HK-2 (cell line): ENCODE measurements at regions not wholly inside any gene's neighbourhood (a gene's known extent, or its start where the extent isn't known, plus 50 kb on each side); places are given as distances from the start of the nearest gene placed in this dataset.
A peak's percentile ranks its signal among the peaks of the same experiment; 100 is the strongest.
"Not testable (repeated sequence)": the region's sequence is repeated elsewhere in the genome, so short reads cannot be mapped to it uniquely, and the experiment has no call there.

Experiments
- DNase-seq: peaks from one replicate; pipeline ENCODE4 v3.0.0-alpha.2; 2018; ENCODE audit not compliant: unreplicated experiment

DNA sequence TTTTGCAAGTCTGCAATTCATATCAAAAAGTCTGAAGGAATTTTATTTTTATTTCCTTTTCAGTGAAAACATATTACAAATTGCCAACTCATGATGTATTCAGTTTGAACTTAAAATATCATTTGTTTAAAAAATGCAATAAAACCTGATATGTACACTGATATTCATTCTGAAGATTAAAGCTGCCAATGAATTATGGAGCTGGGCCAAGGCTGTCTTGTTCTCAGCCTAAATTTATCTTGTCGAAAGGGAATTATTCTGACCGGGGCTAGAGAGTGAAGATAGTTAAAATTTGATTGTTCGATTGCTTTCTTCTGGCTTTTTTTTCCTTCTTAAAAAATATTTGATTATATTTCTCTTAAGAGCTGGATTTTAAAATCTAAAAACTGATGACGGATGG lies 54.0 kb upstream of the RBFOX1 start:
- no peak for DNase-seq

- no peak for DNase-seq
Measured at GRCh38 chr16:7272567-7273158, 60.0 kb upstream of the RBFOX1 start.

DNA sequence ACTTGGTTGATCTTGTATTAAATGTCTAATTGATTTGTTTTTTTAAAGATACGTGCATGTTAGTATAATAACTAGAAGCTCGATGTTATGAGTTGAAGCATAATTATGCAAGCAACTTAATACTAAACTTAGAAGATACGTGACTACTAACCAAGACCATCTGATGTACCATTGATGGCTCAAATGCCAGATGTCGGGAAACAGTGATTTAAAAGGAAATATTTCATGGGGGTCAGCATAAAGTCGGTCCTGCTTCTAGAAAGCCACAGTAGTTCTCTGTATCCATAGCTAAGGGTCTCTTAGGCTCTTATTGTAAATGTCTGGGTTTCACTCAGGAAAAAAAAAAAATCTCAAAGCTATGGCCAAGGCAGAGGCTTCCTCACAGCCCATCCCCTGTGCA lies 61.2 kb upstream of the RBFOX1 start:
- DNase-seq, result no peak

DNA sequence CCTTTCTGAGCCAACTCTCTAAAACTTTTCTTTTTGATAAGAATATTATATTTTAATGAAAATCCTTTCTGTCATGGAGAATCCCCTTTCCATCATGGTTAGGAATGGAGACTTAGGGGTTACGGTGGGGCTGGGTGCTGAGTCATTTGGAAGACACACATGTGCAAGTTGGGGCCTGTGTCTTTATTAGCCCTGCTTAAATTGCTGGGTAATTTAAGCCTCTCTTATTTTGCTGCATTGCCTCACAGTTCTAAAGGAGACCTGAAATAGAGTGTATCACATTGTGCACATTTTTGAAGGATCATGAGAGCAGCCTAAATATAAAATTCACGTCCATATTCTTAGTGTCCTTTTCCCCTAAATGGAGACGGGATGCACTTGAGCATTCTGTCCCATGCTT lies 61.8 kb upstream of the RBFOX1 start:
- no peak for DNase-seq

GRCh38 chr16:7270006-7270405 lies 62.6 kb upstream of the RBFOX1 start:
- DNase-seq, result no peak

DNA sequence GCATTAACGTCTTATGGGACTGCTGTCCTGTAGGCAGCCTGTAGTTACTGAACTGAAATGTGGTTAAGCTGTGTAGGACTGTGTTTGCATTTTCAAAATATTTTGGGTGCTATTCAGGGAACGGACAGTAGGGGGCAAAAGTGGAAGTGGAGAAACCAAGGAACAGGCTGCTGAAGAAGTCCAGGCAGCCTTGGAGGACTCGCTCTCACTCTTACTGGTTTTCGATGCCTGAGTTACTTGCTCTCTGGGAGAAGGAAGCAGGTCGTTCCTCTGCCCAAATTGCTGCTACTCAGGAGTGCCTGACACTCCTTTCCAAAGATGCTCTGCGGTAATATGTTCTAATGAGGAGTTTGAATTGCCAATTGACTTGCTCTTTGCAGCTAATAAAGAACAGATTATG lies 64.5 kb upstream of the RBFOX1 start:
- peak; percentile 4 for DNase-seq

- no peak for DNase-seq
Measured at GRCh38 chr16:7257016-7257415, 75.6 kb upstream of the RBFOX1 start.

DNA sequence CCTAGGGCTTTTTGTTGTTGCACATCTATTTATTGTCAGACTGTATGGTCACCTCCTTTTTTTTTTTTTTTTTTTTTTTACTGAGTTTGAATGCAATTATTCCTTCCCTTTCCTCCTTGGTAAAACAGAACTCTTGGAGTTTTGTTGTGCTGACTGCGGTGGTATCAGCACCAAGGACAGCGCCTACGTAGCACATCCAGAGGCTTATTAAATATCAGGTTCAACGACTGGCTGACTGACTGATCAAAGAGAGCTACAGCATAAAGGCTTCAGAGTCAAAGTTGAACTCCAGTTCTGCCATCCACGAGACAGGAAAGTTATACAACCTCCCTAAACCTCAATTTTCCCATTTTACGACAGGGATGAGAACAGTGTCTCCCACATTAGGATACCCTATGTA lies 86.1 kb upstream of the RBFOX1 start:
- DNase-seq, result peak; percentile 6

DNA sequence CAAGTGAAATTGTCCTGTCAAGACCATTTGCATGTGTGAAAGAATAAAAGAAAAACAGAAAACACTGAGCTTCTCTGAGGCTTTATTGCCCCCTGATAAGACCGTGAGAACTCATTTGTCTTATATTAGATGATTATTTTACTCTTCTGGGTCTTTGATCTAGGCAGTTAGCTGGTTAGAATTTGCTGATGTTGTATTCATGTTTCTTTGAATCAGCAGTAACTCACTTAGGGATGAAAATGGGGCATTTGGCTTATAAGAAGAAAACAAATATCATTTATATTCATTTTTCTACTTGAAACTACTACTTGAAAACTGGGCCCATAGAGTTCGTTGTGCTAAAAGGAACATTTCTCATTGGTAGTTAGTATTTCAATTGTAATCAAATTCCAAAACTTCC lies 93.1 kb upstream of the RBFOX1 start:
- DNase-seq, result no peak

- no peak for DNase-seq
Measured at GRCh38 chr16:7236824-7237410, 95.7 kb upstream of the RBFOX1 start.

DNA sequence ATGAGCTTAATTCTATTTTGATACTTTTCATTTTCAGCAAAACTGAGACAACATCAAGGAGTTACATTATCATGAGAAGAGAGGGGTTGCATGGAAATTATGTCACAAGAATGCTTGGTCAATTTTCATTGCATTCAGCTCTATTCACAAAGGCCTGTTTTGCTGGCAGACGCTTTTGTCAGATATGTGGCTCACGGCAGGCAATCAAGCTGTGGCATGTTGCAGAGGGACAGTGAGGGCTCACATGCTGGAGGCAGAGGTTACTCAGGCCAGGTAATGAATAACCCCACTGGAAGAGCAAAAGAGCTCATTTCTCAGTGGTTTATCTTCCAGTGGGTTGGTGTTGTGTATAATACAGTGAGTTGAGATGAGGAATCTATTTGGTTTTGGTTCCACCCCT lies 98.7 kb upstream of the RBFOX1 start:
- no peak for DNase-seq

DNA sequence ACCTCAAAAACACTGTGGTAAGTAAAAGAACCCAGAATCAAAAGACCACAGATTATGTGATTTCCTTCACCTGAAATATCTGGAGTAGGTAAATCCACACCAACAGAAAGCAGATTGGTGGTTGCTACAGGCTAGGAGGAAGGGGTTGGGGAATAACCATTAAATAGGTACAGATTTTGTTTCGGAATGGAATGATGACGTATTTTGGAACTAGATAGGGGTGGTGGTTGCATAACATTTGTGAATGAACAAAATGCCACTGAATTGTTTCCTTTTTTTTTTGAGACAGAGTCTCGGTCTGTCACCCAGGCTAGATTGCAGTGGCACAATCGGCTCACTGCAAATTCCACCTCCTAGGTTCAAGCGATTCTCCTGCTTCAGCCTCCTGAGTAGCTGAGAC lies 100.9 kb upstream of the RBFOX1 start:
- DNase-seq, result no peak

DNA sequence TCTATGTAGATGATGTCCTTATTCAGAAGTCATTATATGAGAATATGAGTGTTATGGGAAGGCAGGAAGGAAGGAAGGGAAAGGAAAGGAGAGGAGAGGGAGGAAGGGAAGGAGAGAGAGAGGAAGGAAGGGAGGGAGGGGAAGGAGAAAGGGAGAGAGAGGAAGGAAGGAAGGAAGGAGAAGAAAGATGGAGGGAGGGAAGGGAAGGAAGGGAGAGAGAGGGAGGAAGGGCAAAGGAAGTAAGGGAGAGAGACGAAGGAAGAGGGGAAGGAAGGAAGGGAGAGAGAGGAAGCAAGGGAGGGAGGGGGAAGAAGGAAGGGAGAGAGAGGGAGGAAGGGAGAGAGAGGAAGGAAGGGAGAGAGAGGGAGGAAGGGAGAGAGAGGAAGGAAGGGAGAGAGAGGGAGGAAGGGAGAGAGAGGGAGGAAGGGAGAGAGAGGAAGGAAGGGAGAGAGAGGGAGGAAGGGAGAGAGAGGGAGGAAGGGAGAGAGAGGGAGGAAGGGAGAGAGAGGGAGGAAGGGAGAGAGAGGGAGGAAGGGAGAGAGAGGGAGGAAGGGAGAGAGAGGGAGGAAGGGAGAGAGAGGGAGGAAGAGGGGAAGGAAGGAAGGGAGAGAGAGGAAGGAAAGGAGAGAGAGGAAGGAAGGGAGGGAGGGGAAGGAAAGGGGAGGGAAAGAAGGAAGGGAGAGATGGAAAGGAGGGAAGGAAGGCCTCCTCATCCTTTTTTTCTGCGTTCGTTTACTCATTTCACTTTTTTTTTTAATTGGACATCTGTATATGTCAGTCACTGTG lies 103.0 kb upstream of the RBFOX1 start:
- DNase-seq, result not testable (repeated sequence)

- no peak for DNase-seq
Measured at GRCh38 chr16:7227229-7227721, 105.4 kb upstream of the RBFOX1 start.

- DNase-seq, result no peak
Measured at GRCh38 chr16:7221157-7221556, 111.5 kb upstream of the RBFOX1 start.

GRCh38 chr16:7218936-7219335 lies 113.7 kb upstream of the RBFOX1 start:
- DNase-seq, result no peak

DNA sequence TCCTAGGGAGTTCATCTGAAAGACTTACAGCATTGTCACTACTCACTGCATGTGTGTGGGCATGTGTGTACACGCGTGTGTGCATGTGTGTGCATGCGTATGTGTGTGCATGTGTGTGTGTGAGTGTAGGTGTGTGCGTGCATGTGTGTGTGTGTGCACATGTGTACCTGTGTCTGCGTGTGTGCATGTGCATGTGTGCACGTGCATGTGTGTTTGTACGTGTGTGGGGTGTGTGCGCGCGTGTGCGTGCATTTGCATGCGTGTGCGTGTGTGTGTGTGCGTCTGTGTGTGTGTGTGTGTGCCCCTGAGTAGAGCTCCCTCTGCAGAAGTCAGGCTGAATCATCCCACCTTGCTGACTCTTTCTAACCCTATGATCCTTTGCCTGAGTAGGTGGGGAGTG lies 114.8 kb upstream of the RBFOX1 start:
- DNase-seq, result no peak

DNA sequence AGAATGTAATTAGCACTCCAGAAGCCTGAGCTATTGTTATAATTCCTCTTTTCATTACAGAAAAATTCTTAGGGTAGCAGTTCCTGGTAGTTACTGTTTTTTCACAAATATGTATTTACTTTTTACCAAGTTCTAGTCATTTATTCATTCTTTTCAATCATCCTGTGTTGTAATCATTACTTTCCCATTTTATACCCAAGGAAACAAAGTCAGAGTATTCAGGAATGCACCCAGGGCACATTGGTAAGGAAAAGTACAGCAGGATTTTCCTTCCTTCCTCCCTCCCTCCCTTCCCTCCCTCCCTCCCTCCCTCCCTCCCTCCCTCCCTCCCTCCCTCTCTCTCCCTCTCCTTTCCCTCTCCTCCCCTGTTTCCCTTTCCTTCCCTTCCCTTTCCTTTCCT lies 115.9 kb upstream of the RBFOX1 start:
- no peak for DNase-seq

- no peak for DNase-seq
Measured at GRCh38 chr16:7211781-7212180, 120.9 kb upstream of the RBFOX1 start.

GRCh38 chr16:7209598-7209997 lies 123.0 kb upstream of the RBFOX1 start:
- DNase-seq, result no peak

DNA sequence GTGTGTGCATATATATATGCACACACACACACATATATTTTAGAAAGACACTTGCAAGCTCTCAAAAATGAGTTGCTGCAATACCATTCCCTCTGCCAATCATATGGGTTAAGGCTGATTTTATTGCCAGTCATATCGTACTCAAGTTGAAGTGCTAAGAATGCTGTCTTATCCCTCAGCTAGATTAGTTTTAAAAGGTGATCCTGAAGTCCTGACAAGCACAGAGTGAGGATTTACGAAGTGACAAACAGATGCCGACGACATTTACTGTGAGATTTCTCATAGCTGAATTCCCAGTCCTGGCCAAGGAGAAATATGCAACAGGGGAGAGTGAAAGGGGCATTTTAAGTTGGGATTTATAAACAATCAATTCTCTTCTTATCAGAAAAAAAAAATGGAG lies 126.2 kb upstream of the RBFOX1 start:
- DNase-seq, result no peak

GRCh38 chr16:7200320-7200719 lies 132.3 kb upstream of the RBFOX1 start:
- no peak for DNase-seq

DNA sequence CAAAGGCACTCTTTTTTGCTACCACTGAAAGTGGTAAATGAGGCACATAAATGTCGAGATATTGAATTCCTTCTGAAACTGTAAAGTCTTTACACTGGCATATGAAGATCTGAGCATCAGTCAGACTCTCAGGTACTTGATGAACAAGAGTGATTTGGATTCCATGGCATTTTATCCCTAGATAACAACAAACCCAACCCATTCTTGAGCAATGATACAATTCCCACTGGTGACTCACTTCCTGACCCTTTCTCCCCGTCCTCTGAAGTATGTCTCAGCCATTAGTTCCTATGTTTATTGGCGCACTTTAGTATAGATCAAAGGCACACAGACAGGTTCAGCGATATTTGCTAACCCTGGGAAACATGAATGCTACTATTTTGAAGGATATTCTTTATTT lies 147.0 kb upstream of the RBFOX1 start:
- no peak for DNase-seq
